ENCODE measurements at regions not wholly inside any gene's neighbourhood (a gene's known extent, or its start where the extent isn't known, plus 50 kb on each side); places are given as distances from the start of the nearest gene placed in this dataset.

GRCh38 chr10:20726381-20726780 lies 170.7 kb downstream of the NEBL start:
- DNase-seq (ENCODE audit: low read depth): no peak
- H3K4me3 ChIP-seq (ENCODE audit: low read length): no peak overlapping the region
- TF ChIP-seq, protein P1, sequence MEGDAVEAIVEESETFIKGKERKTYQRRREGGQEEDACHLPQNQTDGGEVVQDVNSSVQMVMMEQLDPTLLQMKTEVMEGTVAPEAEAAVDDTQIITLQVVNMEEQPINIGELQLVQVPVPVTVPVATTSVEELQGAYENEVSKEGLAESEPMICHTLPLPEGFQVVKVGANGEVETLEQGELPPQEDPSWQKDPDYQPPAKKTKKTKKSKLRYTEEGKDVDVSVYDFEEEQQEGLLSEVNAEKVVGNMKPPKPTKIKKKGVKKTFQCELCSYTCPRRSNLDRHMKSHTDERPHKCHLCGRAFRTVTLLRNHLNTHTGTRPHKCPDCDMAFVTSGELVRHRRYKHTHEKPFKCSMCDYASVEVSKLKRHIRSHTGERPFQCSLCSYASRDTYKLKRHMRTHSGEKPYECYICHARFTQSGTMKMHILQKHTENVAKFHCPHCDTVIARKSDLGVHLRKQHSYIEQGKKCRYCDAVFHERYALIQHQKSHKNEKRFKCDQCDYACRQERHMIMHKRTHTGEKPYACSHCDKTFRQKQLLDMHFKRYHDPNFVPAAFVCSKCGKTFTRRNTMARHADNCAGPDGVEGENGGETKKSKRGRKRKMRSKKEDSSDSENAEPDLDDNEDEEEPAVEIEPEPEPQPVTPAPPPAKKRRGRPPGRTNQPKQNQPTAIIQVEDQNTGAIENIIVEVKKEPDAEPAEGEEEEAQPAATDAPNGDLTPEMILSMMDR (conservative IDR thresholded peaks at IDR 0.05; ENCODE audit: low read length): no peak

GRCh38 chr10:20714979-20715378 lies 182.1 kb downstream of the NEBL start:
- no peak overlapping the region for H3K4me3 ChIP-seq (ENCODE audit: low read length)
- TF ChIP-seq, protein P1 (conservative IDR thresholded peaks at IDR 0.05; ENCODE audit: low read length): no peak
- DNase-seq (ENCODE audit: low read depth): no peak

GRCh38 chr10:20714518-20714917 lies 182.6 kb downstream of the NEBL start:
- no peak for DNase-seq (ENCODE audit: low read depth)
- no peak overlapping the region for H3K4me3 ChIP-seq (ENCODE audit: low read length)
- TF ChIP-seq, protein P1 (conservative IDR thresholded peaks at IDR 0.05; ENCODE audit: low read length): no peak

DNA sequence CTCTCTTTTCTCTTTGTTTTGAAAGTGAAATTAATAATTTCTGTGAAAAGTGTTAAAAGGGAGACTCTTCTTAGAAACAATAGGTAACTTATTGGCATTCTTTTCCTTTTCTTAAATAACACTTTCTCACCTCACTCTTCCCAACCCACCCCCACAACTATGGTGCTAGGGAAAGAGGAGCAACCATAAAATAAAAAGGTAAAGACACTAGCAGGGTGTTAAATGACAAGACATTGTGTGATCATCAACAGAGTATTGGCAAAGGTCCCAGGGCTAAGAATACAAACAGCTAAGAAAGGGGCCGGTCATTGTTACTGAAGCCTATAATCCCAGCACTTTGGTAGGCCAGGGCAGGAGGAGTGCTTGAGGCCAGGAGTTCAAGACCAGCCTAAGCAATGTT lies 183.7 kb downstream of the NEBL start:
- TF ChIP-seq, protein P1 (conservative IDR thresholded peaks at IDR 0.05; ENCODE audit: low read length): no peak
- H3K4me3 ChIP-seq (ENCODE audit: low read length): no peak overlapping the region
- DNase-seq (ENCODE audit: low read depth): no peak

DNA sequence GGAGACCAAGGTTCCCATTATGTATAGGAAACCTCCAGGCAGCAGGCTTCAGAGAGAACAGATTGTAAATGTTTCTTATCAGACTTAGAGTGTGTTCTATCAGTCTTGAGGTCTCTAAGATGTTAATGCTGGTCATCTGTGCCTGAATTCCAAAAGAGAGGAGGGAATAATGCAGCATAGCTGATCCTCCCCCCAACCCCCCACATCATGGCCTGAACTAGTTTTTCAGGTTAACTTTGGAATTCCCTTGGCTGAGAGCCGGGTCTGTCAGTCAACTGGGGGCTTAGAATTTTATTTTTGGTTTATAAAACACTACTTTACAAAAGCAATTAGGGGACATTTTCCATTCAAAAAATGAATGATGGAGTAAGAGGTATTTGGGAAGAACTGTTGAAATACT lies 184.3 kb downstream of the NEBL start:
- no peak overlapping the region for H3K4me3 ChIP-seq (ENCODE audit: low read length)
- TF ChIP-seq, protein P1 (conservative IDR thresholded peaks at IDR 0.05; ENCODE audit: low read length): no peak
- no peak for DNase-seq (ENCODE audit: low read depth)

DNA sequence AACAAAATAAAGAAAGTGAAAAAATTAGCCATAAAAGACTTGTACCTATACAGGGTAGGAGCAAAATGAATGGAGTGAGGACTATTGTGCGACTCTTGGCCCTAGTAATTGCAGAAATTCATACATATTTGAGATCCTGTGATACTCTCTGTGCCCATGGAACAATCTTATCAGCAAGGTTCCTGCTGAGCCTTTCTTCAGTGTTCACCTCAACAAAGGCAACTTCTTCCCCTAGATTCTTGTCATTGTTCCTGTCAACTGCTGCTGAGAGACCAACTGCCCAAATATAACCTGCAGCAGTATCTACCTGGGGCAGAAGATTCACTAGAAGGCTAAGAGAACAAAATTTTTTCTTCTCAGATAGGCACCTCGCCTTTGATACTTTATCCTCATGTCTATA lies 187.4 kb downstream of the NEBL start:
- H3K4me3 ChIP-seq (ENCODE audit: low read length): no peak overlapping the region
- TF ChIP-seq, protein P1 (conservative IDR thresholded peaks at IDR 0.05; ENCODE audit: low read length): no peak
- DNase-seq (ENCODE audit: low read depth): no peak

DNA sequence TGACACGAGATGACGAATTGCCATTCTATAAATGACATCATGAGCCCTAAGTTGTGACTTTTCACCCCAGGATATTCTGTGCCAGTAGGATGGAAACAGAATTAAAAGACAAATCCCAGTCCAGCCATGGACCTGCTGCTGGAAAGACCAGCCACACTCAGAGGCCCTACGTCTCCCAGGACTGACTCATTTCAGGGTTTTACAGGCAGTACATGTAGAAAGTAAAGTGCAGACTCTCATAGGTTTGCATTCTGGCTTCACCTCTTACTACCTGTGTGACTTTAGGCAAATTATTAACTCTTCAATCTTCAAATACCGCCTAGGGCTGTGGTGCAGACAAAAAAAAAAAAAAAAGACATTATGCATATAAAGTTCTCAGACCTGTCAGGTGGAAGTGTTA lies 188.8 kb downstream of the NEBL start:
- TF ChIP-seq, protein P1 (conservative IDR thresholded peaks at IDR 0.05; ENCODE audit: low read length): no peak
- no peak overlapping the region for H3K4me3 ChIP-seq (ENCODE audit: low read length)

More for the DNA sequence above, 188.8 kb downstream of the NEBL start:
- no peak for DNase-seq (ENCODE audit: low read depth)

All from AG10803 (cell line).